SK-N-SH (cell line): ENCODE measurements at regions not wholly inside any gene's neighbourhood (a gene's known extent, or its start where the extent isn't known, plus 50 kb on each side); places are given as distances from the start of the nearest gene placed in this dataset.

Source experiments
- CHD2 ChIP-seq: fragments of 150-350 bp; IDR thresholded peaks from 2 replicates; pipeline ENCODE4 v1.6.1; 2018; ENCODE audit warnings: low read length; ENCODE audit not compliant: partially characterized antibody
- CTCF ChIP-seq: fragments of 200-600 bp; sonication (generic); IDR thresholded peaks from 2 replicates; pipeline ENCODE4 v1.6.1; 2017; ENCODE audit warnings: antibody characterized with exemption, mild to moderate bottlenecking, moderate library complexity
- EZH2phosphoT487 ChIP-seq: fragments of 200-600 bp; sonication (generic); IDR thresholded peaks from 2 replicates; pipeline ENCODE4 v1.6.1; 2017; ENCODE audit warnings: low read depth, mixed run types, mild to moderate bottlenecking, antibody characterized with exemption, moderate library complexity, borderline replicate concordance
- FOXM1 ChIP-seq: IDR thresholded peaks from 2 replicates; pipeline ENCODE4 v1.4.0; 2012; ENCODE audit warnings: low read depth, mild to moderate bottlenecking
- RCOR1 ChIP-seq: fragments of 150-350 bp; IDR thresholded peaks from 2 replicates; pipeline ENCODE4 v1.6.1; 2017; ENCODE audit warnings: antibody characterized with exemption, low read length
- REST ChIP-seq: IDR thresholded peaks from 2 replicates; pipeline ENCODE4 v1.6.1; 2012; ENCODE audit warnings: mild to moderate bottlenecking, low read depth, low read length, moderate library complexity

- TF ChIP-seq CHD2 (no peak), CTCF (no peak), EZH2phosphoT487 (no peak), RCOR1 (no peak), FOXM1 (no peak), REST (no peak)
Observed at GRCh38 chr2:173625315-173625714, 270.6 kb downstream of the CDCA7 start.
